HG03066 (cell line): ENCODE measurements at regions not wholly inside any gene's neighbourhood (a gene's known extent, or its start where the extent isn't known, plus 50 kb on each side); places are given as distances from the start of the nearest gene placed in this dataset.
"Not testable (repeated sequence)": the region's sequence is repeated elsewhere in the genome, so short reads cannot be mapped to it uniquely, and the experiment has no call there.

Experiments used
- ATAC-seq: cut with Tn5 transposase; IDR thresholded peaks from one replicate; pipeline ENCODE4 v1.9.1; 2021; ENCODE audit warnings: low read depth; ENCODE audit not compliant: unreplicated experiment

GRCh38 chr9:73327149-73327548, 175.5 kb downstream of the ANXA1 start:
- ATAC-seq, result no peak

- ATAC-seq, result not testable (repeated sequence)
These were observed 185.5 kb downstream of the ANXA1 start for GRCh38 chr9:73337182-73337581.

- ATAC-seq, result no peak
These were observed 192.4 kb downstream of the ANXA1 start for GRCh38 chr9:73344060-73344459.

- no peak for ATAC-seq
These were observed 195.5 kb downstream of the ANXA1 start for GRCh38 chr9:73347123-73347522.

- no peak for ATAC-seq
These were observed 196.1 kb downstream of the ANXA1 start for GRCh38 chr9:73347720-73348119.

GRCh38 chr9:73348471-73348870, 196.8 kb downstream of the ANXA1 start:
- no peak for ATAC-seq

- no peak for ATAC-seq
These were observed 197.8 kb downstream of the ANXA1 start for GRCh38 chr9:73349476-73349875.

GRCh38 chr9:73357607-73358006, 205.9 kb downstream of the ANXA1 start:
- ATAC-seq, result no peak

- no peak for ATAC-seq
These were observed 218.4 kb downstream of the ANXA1 start for GRCh38 chr9:73370053-73370452.

GRCh38 chr9:73371801-73372200, 220.1 kb downstream of the ANXA1 start:
- no peak for ATAC-seq

- ATAC-seq, result no peak
These were observed 228.7 kb downstream of the ANXA1 start for GRCh38 chr9:73380411-73380810.

GRCh38 chr9:73402081-73403028, 250.7 kb downstream of the ANXA1 start:
- no peak for ATAC-seq

GRCh38 chr9:73411494-73411893, 259.8 kb downstream of the ANXA1 start:
- no peak for ATAC-seq

- no peak for ATAC-seq
These were observed 261.2 kb downstream of the ANXA1 start for GRCh38 chr9:73412874-73413273.

GRCh38 chr9:73423891-73424290, 272.2 kb downstream of the ANXA1 start:
- no peak for ATAC-seq

GRCh38 chr9:73426269-73426668, 274.6 kb downstream of the ANXA1 start:
- ATAC-seq, result no peak

- ATAC-seq, result no peak
These were observed 283.2 kb downstream of the ANXA1 start for GRCh38 chr9:73434826-73435225.

GRCh38 chr9:73437758-73438157, 286.1 kb downstream of the ANXA1 start:
- ATAC-seq, result peak; percentile 74

GRCh38 chr9:73439839-73440238, 288.2 kb downstream of the ANXA1 start:
- ATAC-seq, result not testable (repeated sequence)

GRCh38 chr9:73441223-73441622, 289.6 kb downstream of the ANXA1 start:
- ATAC-seq, result no peak

- ATAC-seq, result no peak
These were observed 290.5 kb downstream of the ANXA1 start for GRCh38 chr9:73441890-73442818.
